Neural progenitor cell (in vitro differentiated cells): ENCODE measurements at regions not wholly inside any gene's neighbourhood (a gene's known extent, or its start where the extent isn't known, plus 50 kb on each side); places are given as distances from the start of the nearest gene placed in this dataset.
"Not testable (repeated sequence)": the region's sequence is repeated elsewhere in the genome, so short reads cannot be mapped to it uniquely, and the experiment has no call there.

Source experiments
- DNase-seq: peaks from one replicate; pipeline ENCODE4 v3.0.0-alpha.2; 2016; ENCODE audit warnings: low spot score
- H2AFZ ChIP-seq: fragments of 200-600 bp; sonication (generic); replicated peaks from 2 replicates; pipeline ENCODE4 v1.6.1; 2016; ENCODE audit warnings: antibody characterized with exemption
- H3F3A ChIP-seq: fragments of 200-600 bp; sonication (generic); 2 replicates; pipeline ENCODE4 v1.6.1; 2016; ENCODE audit warnings: antibody characterized with exemption, low read depth
- H3K27ac ChIP-seq: fragments of 200-600 bp; sonication (generic); 2 replicates; pipeline ENCODE4 v1.5.1; 2016; ENCODE audit warnings: mild to moderate bottlenecking
- H3K27me3 ChIP-seq: fragments of 200-600 bp; sonication (generic); 2 replicates; pipeline ENCODE4 v1.6.1; 2016; ENCODE audit warnings: mild to moderate bottlenecking, moderate library complexity
- H3K36me3 ChIP-seq: fragments of 200-600 bp; sonication (generic); 2 replicates; pipeline ENCODE4 v1.5.1; 2016
- H3K4me1 ChIP-seq: fragments of 200-600 bp; sonication (generic); 2 replicates; pipeline ENCODE4 v1.6.1; 2016; ENCODE audit warnings: mixed run types
- H3K4me2 ChIP-seq: fragments of 200-600 bp; sonication (generic); 2 replicates; pipeline ENCODE4 v1.6.1; 2016
- H3K4me3 ChIP-seq: fragments of 200-600 bp; sonication (generic); 2 replicates; pipeline ENCODE4 v1.5.1; 2016
- H3K79me2 ChIP-seq: fragments of 200-600 bp; sonication (generic); 2 replicates; pipeline ENCODE4 v1.6.1; 2016; ENCODE audit warnings: low read depth
- H3K9ac ChIP-seq: fragments of 200-600 bp; sonication (generic); 2 replicates; pipeline ENCODE4 v1.6.1; 2016
- H3K9me3 ChIP-seq: fragments of 200-600 bp; sonication (generic); 2 replicates; pipeline ENCODE4 v1.5.1; 2016; ENCODE audit warnings: low read depth
- H4K20me1 ChIP-seq: fragments of 200-600 bp; sonication (generic); 2 replicates; pipeline ENCODE4 v1.6.1; 2016; ENCODE audit warnings: low read depth
- H3K27ac Mint-ChIP-seq: 3 replicates; pipeline ENCODE4 v1.8.0; 2021; ENCODE audit warnings: mixed read lengths
- H3K27me3 Mint-ChIP-seq: 2 replicates; pipeline ENCODE4 v1.8.0; 2022; ENCODE audit warnings: low read depth, mild to moderate bottlenecking, inconsistent platforms, moderate library complexity, mixed read lengths; ENCODE audit not compliant: insufficient read depth
- H3K36me3 Mint-ChIP-seq: 3 replicates; pipeline ENCODE4 v1.8.0; 2021; ENCODE audit warnings: mixed read lengths
- H3K4me1 Mint-ChIP-seq: 3 replicates; pipeline ENCODE4 v1.8.0; 2021; ENCODE audit warnings: mixed read lengths
- H3K4me3 Mint-ChIP-seq: 3 replicates; pipeline ENCODE4 v1.8.0; 2021; ENCODE audit warnings: mild to moderate bottlenecking, moderate library complexity, mixed read lengths
- H3K9me3 Mint-ChIP-seq: 3 replicates; pipeline ENCODE4 v1.8.0; 2020; ENCODE audit warnings: mixed read lengths
- EZH2 ChIP-seq: fragments of 200-600 bp; sonication (generic); IDR thresholded peaks from 2 replicates; pipeline ENCODE4 v1.6.1; 2017; ENCODE audit warnings: antibody characterized with exemption, mild to moderate bottlenecking, moderate library complexity
- EZH2phosphoT487 ChIP-seq: fragments of 200-600 bp; sonication (generic); IDR thresholded peaks from 2 replicates; pipeline ENCODE4 v1.6.1; 2017; ENCODE audit warnings: antibody characterized with exemption
- TF ChIP-seq, protein P1 (sequence below): fragments of 200-600 bp; sonication (generic); IDR thresholded peaks from 2 replicates; pipeline ENCODE4 v1.5.1; 2017; ENCODE audit warnings: antibody characterized with exemption, mild to moderate bottlenecking

DNA sequence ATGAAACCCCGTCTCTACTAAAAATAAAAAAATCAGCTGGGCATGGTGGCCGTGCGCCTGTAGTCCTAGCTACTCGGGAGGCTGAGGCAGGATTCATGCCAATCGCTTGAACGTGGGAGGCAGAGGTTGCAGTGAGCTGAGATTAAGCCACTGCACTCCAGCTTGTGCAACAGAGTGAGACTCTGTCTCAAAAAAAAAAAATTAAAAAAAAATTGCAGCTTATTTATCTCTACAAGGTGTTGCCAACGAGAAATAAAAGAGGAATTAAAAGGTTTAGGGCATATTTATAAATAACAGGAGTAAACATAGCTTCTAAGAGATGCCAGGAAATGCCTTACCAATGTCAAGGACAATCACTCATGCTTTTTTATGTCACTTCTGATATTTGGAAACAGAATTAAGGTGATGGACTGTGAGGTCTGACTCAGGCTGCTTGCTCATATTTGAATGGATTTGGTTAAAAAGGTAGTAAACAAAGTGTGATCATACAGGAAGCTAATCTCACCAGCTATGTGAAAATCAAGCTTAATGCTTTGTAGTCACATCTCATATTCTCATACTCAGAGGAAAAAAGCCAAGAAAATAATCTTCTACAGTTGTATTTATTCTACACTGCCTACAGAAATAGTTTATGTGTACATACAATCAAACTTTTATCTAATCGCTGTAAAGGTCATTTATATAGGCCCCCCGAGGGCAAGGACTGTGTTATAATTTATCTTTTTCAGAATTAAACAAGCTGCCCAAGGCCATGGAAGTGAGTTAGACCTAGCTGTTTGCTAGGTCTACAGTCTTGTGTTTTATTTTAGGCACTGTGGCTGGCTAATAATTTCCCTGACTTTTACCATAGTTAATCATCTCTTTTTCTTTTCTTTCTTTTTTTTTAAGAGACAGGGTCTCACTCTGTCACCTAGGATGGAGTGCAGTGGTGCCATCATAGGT is 61.1 kb upstream of the RBMX start:
- Mint-ChIP-seq H3K4me1 (no peaks in the 10 kb centered on the region), H3K9me3 (no peaks in the 10 kb centered on the region), H3K4me3 (no peak overlapping the region), H3K27ac (no peak overlapping the region), H3K36me3 (peaks cover 8% of the 10 kb centered on the region), H3K27me3 (peaks cover 2% of the 10 kb centered on the region)
- H3K4me1 ChIP-seq, result no peaks in the 10 kb centered on the region
- no peak overlapping the region for H3K9ac ChIP-seq
- TF ChIP-seq, protein P1, sequence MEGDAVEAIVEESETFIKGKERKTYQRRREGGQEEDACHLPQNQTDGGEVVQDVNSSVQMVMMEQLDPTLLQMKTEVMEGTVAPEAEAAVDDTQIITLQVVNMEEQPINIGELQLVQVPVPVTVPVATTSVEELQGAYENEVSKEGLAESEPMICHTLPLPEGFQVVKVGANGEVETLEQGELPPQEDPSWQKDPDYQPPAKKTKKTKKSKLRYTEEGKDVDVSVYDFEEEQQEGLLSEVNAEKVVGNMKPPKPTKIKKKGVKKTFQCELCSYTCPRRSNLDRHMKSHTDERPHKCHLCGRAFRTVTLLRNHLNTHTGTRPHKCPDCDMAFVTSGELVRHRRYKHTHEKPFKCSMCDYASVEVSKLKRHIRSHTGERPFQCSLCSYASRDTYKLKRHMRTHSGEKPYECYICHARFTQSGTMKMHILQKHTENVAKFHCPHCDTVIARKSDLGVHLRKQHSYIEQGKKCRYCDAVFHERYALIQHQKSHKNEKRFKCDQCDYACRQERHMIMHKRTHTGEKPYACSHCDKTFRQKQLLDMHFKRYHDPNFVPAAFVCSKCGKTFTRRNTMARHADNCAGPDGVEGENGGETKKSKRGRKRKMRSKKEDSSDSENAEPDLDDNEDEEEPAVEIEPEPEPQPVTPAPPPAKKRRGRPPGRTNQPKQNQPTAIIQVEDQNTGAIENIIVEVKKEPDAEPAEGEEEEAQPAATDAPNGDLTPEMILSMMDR, result no peak
- TF ChIP-seq EZH2phosphoT487 (no peak), EZH2 (no peak)
- H3K4me3 ChIP-seq, result no peak overlapping the region
- no peak overlapping the region for H3K27ac ChIP-seq
- no peak overlapping the region for H3K4me2 ChIP-seq
- H3K27me3 ChIP-seq, result no peaks in the 10 kb centered on the region
- H3K79me2 ChIP-seq, result no peaks in the 10 kb centered on the region
- no peaks in the 10 kb centered on the region for H4K20me1 ChIP-seq
- no peaks in the 10 kb centered on the region for H3K36me3 ChIP-seq
- H3K9me3 ChIP-seq, result peaks cover 4% of the 10 kb centered on the region
- H3F3A ChIP-seq, result no peaks in the 10 kb centered on the region
- DNase-seq, result no peak
- no peak overlapping the region for H2AFZ ChIP-seq

DNA sequence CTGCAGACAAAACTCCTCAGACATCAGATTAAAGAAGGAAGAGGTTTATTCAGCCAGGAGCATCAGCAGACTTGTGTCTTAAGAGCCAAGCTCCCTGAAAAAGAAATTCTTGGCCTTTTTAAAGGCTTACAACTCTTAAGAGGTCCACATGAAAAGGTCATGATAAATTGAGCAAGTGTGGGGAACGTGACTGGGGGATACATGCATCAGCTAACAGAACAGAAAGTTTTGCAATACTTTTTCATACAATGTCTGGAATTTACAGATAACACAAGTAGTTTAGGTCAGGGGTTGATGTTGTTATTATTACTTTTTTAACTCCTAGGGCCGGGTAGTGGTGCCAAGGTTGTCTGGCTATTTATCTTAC is 55.6 kb upstream of the RBMX start:
- H2AFZ ChIP-seq, result no peak overlapping the region
- Mint-ChIP-seq H3K9me3 (peaks cover 12% of the 10 kb centered on the region), H3K4me1 (peaks cover 5% of the 10 kb centered on the region), H3K4me3 (no peak overlapping the region), H3K27ac (no peak overlapping the region), H3K27me3 (peaks cover 2% of the 10 kb centered on the region), H3K36me3 (peaks cover 9% of the 10 kb centered on the region)
- no peaks in the 10 kb centered on the region for H3K27me3 ChIP-seq
- H4K20me1 ChIP-seq, result no peaks in the 10 kb centered on the region
- TF ChIP-seq EZH2phosphoT487 (no peak), EZH2 (no peak)
- TF ChIP-seq, protein P1, result no peak
- no peak overlapping the region for H3K4me2 ChIP-seq
- peaks cover 4% of the 10 kb centered on the region for H3K9me3 ChIP-seq
- H3K79me2 ChIP-seq, result no peaks in the 10 kb centered on the region
- no peak overlapping the region for H3K27ac ChIP-seq
- H3K36me3 ChIP-seq, result no peaks in the 10 kb centered on the region
- DNase-seq, result no peak
- H3K4me1 ChIP-seq, result peaks cover 9% of the 10 kb centered on the region
- H3F3A ChIP-seq, result peaks cover 3% of the 10 kb centered on the region
- no peak overlapping the region for H3K9ac ChIP-seq
- H3K4me3 ChIP-seq, result no peak overlapping the region

DNA sequence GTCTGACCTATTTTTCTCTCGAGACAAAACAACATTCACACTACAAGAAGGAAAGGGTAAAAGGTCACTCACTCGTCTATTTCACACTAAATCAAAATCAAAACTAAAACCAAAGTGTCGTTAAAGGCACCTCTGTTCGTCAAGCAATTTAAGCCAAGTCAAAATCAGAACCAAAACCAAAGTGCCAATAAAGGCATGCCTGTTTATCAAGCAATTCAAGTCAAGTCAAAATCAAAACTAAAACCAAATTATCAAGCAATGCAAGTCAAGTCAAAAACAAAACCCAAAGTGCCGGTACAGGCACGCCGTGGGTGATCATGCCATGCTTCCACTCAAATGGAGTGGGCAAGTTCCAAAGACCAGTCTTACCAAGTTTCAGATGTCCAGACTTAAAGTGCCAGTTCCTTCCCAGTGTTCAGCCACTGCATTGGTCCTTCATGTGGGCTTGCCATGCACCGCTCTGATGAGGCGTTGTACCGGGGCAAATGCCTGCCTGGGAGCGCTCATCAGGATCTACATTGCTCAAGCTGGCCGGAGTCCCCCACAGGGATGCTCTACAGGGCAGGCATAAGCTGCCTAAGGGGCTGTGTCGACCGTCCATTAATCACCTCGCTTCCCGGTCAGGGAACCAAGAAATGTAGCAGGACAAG is 55.1 kb upstream of the RBMX start:
- H3K4me3 ChIP-seq, H3K27ac ChIP-seq, H3K4me1 Mint-ChIP-seq, H3K79me2 ChIP-seq, H3K9me3 ChIP-seq, H3K36me3 ChIP-seq, H2AFZ ChIP-seq, H3K4me1 ChIP-seq, H3K27me3 Mint-ChIP-seq, H3K27me3 ChIP-seq, H4K20me1 ChIP-seq, H3K4me3 Mint-ChIP-seq, H3K4me2 ChIP-seq, H3K36me3 Mint-ChIP-seq, H3K27ac Mint-ChIP-seq, H3K9ac ChIP-seq, DNase-seq, H3F3A ChIP-seq: not testable (repeated sequence)
- H3K9me3 Mint-ChIP-seq, result peaks cover 12% of the 10 kb centered on the region

DNA sequence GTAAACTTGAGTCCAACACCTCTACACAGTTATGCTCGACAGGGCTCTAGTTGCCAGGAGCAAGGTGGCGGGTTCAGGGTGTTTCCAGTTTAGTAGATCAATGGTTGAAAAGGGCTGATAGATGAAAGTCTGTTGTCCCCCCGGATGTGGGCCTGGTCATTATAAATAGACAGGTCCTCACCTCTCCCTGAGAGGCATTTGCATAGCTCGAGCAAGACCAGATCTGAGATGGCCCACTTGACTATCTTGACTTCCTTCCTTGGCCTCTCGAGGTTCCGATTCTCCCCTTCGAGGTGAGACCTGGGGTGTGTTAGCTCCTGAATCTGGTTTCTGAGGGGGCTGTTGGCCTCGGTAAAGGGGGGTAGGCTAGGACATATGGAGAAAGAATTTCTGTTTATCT is 54.1 kb upstream of the RBMX start:
- peaks cover 12% of the 10 kb centered on the region for H3K9me3 Mint-ChIP-seq

More for the DNA sequence above, 54.1 kb upstream of the RBMX start:
- H3K4me3 Mint-ChIP-seq, H3F3A ChIP-seq, H3K79me2 ChIP-seq, H3K36me3 Mint-ChIP-seq, H3K4me2 ChIP-seq, H2AFZ ChIP-seq, H3K4me3 ChIP-seq, H4K20me1 ChIP-seq, H3K27ac Mint-ChIP-seq, DNase-seq, H3K9ac ChIP-seq, H3K9me3 ChIP-seq, H3K27ac ChIP-seq, H3K27me3 ChIP-seq, H3K27me3 Mint-ChIP-seq, H3K4me1 ChIP-seq, H3K4me1 Mint-ChIP-seq, H3K36me3 ChIP-seq: not testable (repeated sequence)
